Activated naive CD8-positive, alpha-beta T cell treated with anti-CD3 and anti-CD28 coated beads, Interleukin-2, amount 10 ng/mL, durations not matched to agents 7 days and 5 days (primary cell): ENCODE measurements at regions not wholly inside any gene's neighbourhood (a gene's known extent, or its start where the extent isn't known, plus 50 kb on each side); places are given as distances from the start of the nearest gene placed in this dataset.

ENCODE experiments used
- ATAC-seq: fragments of 150-1000 bp; cut with Tn5 transposase; one replicate; pipeline ENCODE4 v1.10.0; 2021; ENCODE audit warnings: low read depth, moderate library complexity
- POLR2A ChIA-PET: fragments of 350-600 bp; sonication (Branson Sonifier 250); formaldehyde crosslinking; loops from one replicate; lab custom pipeline; 2021; ENCODE audit warnings: antibody characterized with exemption; lab: Charles Lee
- DNase-seq: peaks from one replicate; pipeline ENCODE4 v3.0.0; 2021
- H3K27ac Mint-ChIP-seq: one replicate; pipeline ENCODE4 v1.8.0; 2022; ENCODE audit warnings: mild to moderate bottlenecking, mixed read lengths
- H3K27me3 Mint-ChIP-seq: one replicate; pipeline ENCODE4 v1.8.0; 2022; ENCODE audit warnings: mild to moderate bottlenecking, moderate library complexity, mixed read lengths
- H3K36me3 Mint-ChIP-seq: one replicate; pipeline ENCODE4 v1.8.0; 2021; ENCODE audit warnings: mild to moderate bottlenecking, mixed read lengths
- H3K4me1 Mint-ChIP-seq: one replicate; pipeline ENCODE4 v1.8.0; 2021; ENCODE audit warnings: mixed read lengths
- H3K4me3 Mint-ChIP-seq: one replicate; pipeline ENCODE4 v1.8.0; 2022; ENCODE audit warnings: mild to moderate bottlenecking, moderate library complexity, mixed read lengths
- H3K9me3 Mint-ChIP-seq: one replicate; pipeline ENCODE4 v1.8.0; 2021; ENCODE audit warnings: mixed read lengths

DNA sequence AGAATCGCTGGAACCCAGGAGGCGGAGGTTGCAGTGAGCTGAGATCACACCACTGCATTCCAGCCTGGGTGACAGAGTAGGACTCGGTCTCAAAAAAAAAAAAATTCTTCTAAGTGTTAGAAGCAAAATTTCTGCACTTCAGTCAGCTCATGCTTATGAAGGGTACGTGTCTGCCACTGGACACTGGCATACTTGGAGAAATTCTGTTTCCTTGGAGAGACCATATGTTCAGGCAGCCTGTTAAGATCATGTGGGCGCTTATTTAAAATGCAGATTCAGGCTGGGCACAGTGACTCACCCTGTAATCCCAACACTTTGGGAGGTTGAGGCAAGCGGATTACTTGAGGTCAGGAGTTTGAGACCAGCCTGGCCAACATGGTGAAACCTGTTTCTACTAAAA is 85.6 kb upstream of the IQSEC1 start:
- H3K27ac Mint-ChIP-seq = no peak overlapping the region

GRCh38 chr3:13158408-13158807 is 85.2 kb upstream of the IQSEC1 start:
- no peak for ATAC-seq
- H3K4me1 Mint-ChIP-seq = no peaks in the 10 kb centered on the region
- peaks cover 9% of the 10 kb centered on the region for H3K27me3 Mint-ChIP-seq
- peaks cover 18% of the 10 kb centered on the region for H3K9me3 Mint-ChIP-seq
- no peak for DNase-seq
- POLR2A ChIA-PET = no interaction called here
- no peak overlapping the region for H3K27ac Mint-ChIP-seq
- H3K36me3 Mint-ChIP-seq = no peaks in the 10 kb centered on the region
- H3K4me3 Mint-ChIP-seq = no peak overlapping the region

More for the DNA sequence above, 85.6 kb upstream of the IQSEC1 start:
- POLR2A ChIA-PET = no interaction called here
- H3K4me1 Mint-ChIP-seq = no peaks in the 10 kb centered on the region
- peaks cover 16% of the 10 kb centered on the region for H3K9me3 Mint-ChIP-seq
- H3K4me3 Mint-ChIP-seq = no peak overlapping the region
- H3K27me3 Mint-ChIP-seq = peaks cover 9% of the 10 kb centered on the region
- DNase-seq (no peak), ATAC-seq (no peak)
- H3K36me3 Mint-ChIP-seq = no peaks in the 10 kb centered on the region

DNA sequence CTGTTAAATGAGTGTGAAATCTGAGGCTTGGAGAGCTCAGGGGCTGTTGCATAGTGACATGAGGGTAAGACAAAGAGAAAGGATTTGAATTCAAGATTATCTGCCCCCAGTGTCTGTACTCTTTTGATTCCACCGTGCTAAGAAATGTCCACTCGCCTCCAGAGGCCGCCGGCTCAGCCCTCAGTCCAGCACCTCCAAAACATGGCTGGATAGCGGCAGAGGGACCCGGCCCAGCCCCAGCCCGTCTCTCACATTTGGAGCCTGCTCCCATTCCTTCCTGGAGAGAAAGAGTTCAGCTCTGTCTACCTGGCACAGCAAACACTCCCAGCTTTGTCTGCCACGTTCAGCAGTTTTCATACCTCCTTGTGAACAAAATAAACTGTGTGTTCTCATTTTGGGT is 84.8 kb upstream of the IQSEC1 start:
- Mint-ChIP-seq H3K9me3 (peaks cover 18% of the 10 kb centered on the region), H3K36me3 (no peaks in the 10 kb centered on the region), H3K4me3 (no peak overlapping the region), H3K4me1 (no peaks in the 10 kb centered on the region), H3K27me3 (peaks cover 9% of the 10 kb centered on the region), H3K27ac (no peak overlapping the region)
- no peak for DNase-seq
- POLR2A ChIA-PET = no interaction called here
- no peak for ATAC-seq

- DNase-seq = no peak
- no peak overlapping the region for H3K27ac Mint-ChIP-seq
- H3K36me3 Mint-ChIP-seq = peaks cover 4% of the 10 kb centered on the region
- no peak for ATAC-seq
- peaks cover 18% of the 10 kb centered on the region for H3K9me3 Mint-ChIP-seq
- H3K4me1 Mint-ChIP-seq = peaks cover 7% of the 10 kb centered on the region
- POLR2A ChIA-PET = no interaction called here
- peaks cover 9% of the 10 kb centered on the region for H3K27me3 Mint-ChIP-seq
- no peak overlapping the region for H3K4me3 Mint-ChIP-seq
Observed at GRCh38 chr3:13152826-13153710, 79.8 kb upstream of the IQSEC1 start.

- Mint-ChIP-seq H3K4me1 (peaks cover 7% of the 10 kb centered on the region), H3K27me3 (peaks cover 6% of the 10 kb centered on the region), H3K4me3 (no peak overlapping the region), H3K27ac (no peak overlapping the region), H3K36me3 (peaks cover 4% of the 10 kb centered on the region), H3K9me3 (peaks cover 12% of the 10 kb centered on the region)
- ATAC-seq (no peak), DNase-seq (no peak)
- POLR2A ChIA-PET = no interaction called here
Observed at GRCh38 chr3:13150624-13151023, 77.4 kb upstream of the IQSEC1 start.

GRCh38 chr3:13149330-13150108 is 76.3 kb upstream of the IQSEC1 start:
- H3K36me3 Mint-ChIP-seq = peaks cover 4% of the 10 kb centered on the region
- peak overlapping the region; percentile 96 for H3K27ac Mint-ChIP-seq
- ATAC-seq = peak; percentile 64
- POLR2A ChIA-PET = no interaction called here
- peaks cover 7% of the 10 kb centered on the region for H3K4me1 Mint-ChIP-seq
- peak overlapping the region; percentile 55 for H3K4me3 Mint-ChIP-seq
- peaks cover 5% of the 10 kb centered on the region for H3K9me3 Mint-ChIP-seq
- H3K27me3 Mint-ChIP-seq = peaks cover under 1% of the 10 kb centered on the region
- DNase-seq = no peak

GRCh38 chr3:13148561-13149329 is 75.5 kb upstream of the IQSEC1 start:
- POLR2A ChIA-PET = no interaction called here
- no peak for ATAC-seq
- Mint-ChIP-seq H3K4me1 (peaks cover 7% of the 10 kb centered on the region), H3K4me3 (no peak overlapping the region), H3K9me3 (peaks cover 2% of the 10 kb centered on the region), H3K36me3 (peaks cover 4% of the 10 kb centered on the region), H3K27ac (peak overlapping the region; percentile 51), H3K27me3 (no peaks in the 10 kb centered on the region)
- DNase-seq = no peak

GRCh38 chr3:13148126-13148525 is 74.9 kb upstream of the IQSEC1 start:
- Mint-ChIP-seq H3K36me3 (peaks cover 4% of the 10 kb centered on the region), H3K4me3 (no peak overlapping the region), H3K4me1 (peaks cover 7% of the 10 kb centered on the region), H3K27ac (peak overlapping the region; percentile 15), H3K27me3 (no peaks in the 10 kb centered on the region), H3K9me3 (no peaks in the 10 kb centered on the region)
- DNase-seq (no peak), ATAC-seq (no peak)
- POLR2A ChIA-PET = no interaction called here

DNA sequence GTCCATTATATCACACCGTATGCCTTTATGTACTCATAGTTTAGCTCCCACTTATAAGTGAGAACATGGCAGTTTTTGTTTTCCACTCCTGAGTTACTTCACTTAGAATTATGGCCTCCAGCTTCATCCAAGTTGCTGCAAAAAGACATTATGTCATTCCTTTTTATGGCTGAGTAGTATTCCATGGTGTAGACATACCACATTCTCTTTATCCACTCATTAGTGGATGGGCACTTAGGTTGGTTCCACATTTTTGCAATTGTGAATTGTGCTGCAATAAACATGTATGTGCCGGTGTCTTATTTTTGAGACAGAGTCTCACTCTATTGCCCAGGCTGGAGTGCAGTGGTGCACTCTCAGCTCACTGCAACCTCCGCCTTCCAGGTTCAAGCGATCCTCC is 74.1 kb upstream of the IQSEC1 start:
- no peak overlapping the region for H3K4me3 Mint-ChIP-seq
- H3K36me3 Mint-ChIP-seq = peaks cover 4% of the 10 kb centered on the region
- ATAC-seq (no peak), DNase-seq (no peak)
- no peaks in the 10 kb centered on the region for H3K9me3 Mint-ChIP-seq
- no peaks in the 10 kb centered on the region for H3K27me3 Mint-ChIP-seq
- no peak overlapping the region for H3K27ac Mint-ChIP-seq
- POLR2A ChIA-PET = no interaction called here
- H3K4me1 Mint-ChIP-seq = peaks cover 7% of the 10 kb centered on the region

- ATAC-seq (no peak), DNase-seq (no peak)
- POLR2A ChIA-PET = no interaction called here
- Mint-ChIP-seq H3K36me3 (peaks cover 4% of the 10 kb centered on the region), H3K4me3 (no peak overlapping the region), H3K27me3 (no peaks in the 10 kb centered on the region), H3K9me3 (no peaks in the 10 kb centered on the region), H3K27ac (no peak overlapping the region), H3K4me1 (peaks cover 7% of the 10 kb centered on the region)
Observed at GRCh38 chr3:13146643-13147143, 73.5 kb upstream of the IQSEC1 start.

DNA sequence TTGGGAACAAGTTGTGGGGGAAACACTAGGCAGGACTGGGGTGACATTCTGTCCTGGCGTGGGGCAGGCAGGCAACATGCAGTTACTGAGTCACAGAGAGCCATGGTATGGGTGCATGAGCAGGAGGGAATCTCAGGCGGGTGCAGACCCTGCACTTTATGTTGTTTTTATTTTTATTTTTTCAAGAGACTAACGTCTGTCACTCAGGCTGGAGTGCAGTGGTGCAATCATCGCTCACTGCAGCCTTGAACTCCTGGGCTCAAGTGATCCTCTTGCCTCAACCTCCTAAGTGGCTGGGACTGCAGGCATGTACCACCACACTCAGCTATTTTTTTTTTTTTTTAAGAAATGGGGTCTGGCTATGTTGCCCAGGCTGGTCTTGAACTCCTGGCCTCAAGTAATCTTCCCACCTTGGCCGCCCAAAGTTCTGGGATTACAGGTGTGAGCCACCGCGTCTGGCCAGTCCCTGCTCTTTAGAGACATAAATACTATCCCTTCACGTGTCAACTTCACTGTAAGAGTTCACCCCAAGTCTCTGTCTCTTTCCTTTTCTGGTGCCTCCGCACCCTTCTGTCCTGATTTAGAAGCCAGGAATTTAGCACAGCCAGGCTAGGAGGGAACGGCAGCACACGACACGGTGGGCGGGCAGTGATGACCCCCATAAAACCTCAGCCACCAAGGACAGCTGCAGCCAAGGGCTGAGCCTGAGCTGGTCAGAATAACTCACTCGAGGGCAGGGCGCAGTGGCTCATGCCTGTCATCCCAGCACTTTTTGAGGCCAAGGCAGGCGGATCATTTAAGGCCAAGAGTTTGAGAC is 72.8 kb upstream of the IQSEC1 start:
- H3K36me3 Mint-ChIP-seq = peaks cover 4% of the 10 kb centered on the region
- no peak overlapping the region for H3K4me3 Mint-ChIP-seq
- H3K9me3 Mint-ChIP-seq = no peaks in the 10 kb centered on the region
- H3K27me3 Mint-ChIP-seq = no peaks in the 10 kb centered on the region
- H3K4me1 Mint-ChIP-seq = peaks cover 7% of the 10 kb centered on the region
- DNase-seq (peak; percentile 5), ATAC-seq (no peak)
- no peak overlapping the region for H3K27ac Mint-ChIP-seq
- POLR2A ChIA-PET = no interaction called here

DNA sequence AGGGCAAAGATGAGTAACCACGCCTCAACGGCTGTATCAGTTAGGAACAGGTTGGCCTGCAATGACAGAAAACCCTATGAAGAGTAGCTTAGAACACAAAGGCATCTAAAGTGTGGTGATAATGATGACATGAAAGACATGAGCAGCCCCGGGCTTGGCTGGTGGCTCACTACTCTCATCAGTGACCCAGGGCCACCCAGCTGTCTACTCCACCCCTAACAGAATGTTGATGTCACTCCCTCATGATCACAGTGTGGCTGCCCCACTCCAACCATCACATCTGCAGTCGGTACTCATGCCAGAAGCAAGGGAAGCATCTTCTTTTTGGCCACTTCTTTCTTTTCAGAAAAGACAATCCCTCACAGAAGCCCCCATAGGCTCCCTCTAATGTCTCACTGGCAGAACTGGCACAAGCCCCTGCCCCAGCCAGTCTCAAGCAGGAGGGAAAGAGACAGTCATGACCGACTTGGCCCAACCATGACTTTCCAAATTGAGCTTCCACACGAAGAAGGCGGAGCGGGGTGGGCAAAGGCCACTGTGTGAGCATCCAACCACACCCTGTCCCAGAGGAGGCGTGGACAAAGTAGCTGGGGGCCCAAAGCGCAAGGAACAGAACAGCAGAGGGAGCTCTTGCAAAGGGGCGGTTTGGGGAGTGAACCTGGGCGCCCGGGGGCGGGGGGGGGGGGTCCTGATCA is 72.0 kb upstream of the IQSEC1 start:
- H3K9me3 Mint-ChIP-seq = no peaks in the 10 kb centered on the region
- DNase-seq (peak; percentile 6), ATAC-seq (no peak)
- POLR2A ChIA-PET = no interaction called here
- no peak overlapping the region for H3K27ac Mint-ChIP-seq
- peaks cover under 1% of the 10 kb centered on the region for H3K27me3 Mint-ChIP-seq
- H3K4me3 Mint-ChIP-seq = no peak overlapping the region
- peaks cover 4% of the 10 kb centered on the region for H3K36me3 Mint-ChIP-seq
- peaks cover 6% of the 10 kb centered on the region for H3K4me1 Mint-ChIP-seq
